GM12878 (cell line): ENCODE measurements at regions not wholly inside any gene's neighbourhood (a gene's known extent, or its start where the extent isn't known, plus 50 kb on each side); places are given as distances from the start of the nearest gene placed in this dataset.

Source experiments
- ATF7 ChIP-seq: fragments of 450-650 bp; IDR thresholded peaks from 2 replicates; pipeline ENCODE4 v1.6.1; 2016; ENCODE audit warnings: low read depth, mild to moderate bottlenecking
- BHLHE40 ChIP-seq, 2 experiments: fragments of 450-650 bp in 1 of 2; IDR thresholded peaks; 2 replicates each; pipeline ENCODE4 v1.6.1; 2011 to 2017; ENCODE audit warnings: low read depth in 2 of 2, borderline replicate concordance in 1 of 2, improper control_type of control experiment in 1 of 2, low read length in 1 of 2, mild to moderate bottlenecking in 1 of 2
- BMI1 ChIP-seq: fragments of 450-650 bp; IDR thresholded peaks from 2 replicates; pipeline ENCODE4 v1.6.1; 2016; ENCODE audit warnings: mild to moderate bottlenecking, moderate library complexity, borderline replicate concordance
- CBFB ChIP-seq: IDR thresholded peaks from 2 replicates; pipeline ENCODE4 v1.6.1; 2016; ENCODE audit warnings: antibody characterized with exemption, low read depth
- DPF2 ChIP-seq: fragments of 450-650 bp; IDR thresholded peaks from 2 replicates; pipeline ENCODE4 v1.6.1; 2017; ENCODE audit warnings: mild to moderate bottlenecking
- IKZF2 ChIP-seq, 2 experiments: fragments of 450-650 bp; IDR thresholded peaks; 2 replicates each; pipeline ENCODE4 v1.6.1; 2017; ENCODE audit warnings: mild to moderate bottlenecking in 2 of 2, moderate library complexity in 2 of 2
- JUND ChIP-seq: IDR thresholded peaks from 2 replicates; pipeline ENCODE4 v1.6.1; 2012; ENCODE audit warnings: low read depth, mild to moderate bottlenecking, low read length, improper control_type of control experiment, moderate library complexity
- KLF5 ChIP-seq: fragments of 450-650 bp; IDR thresholded peaks from 2 replicates; pipeline ENCODE4 v1.6.1; 2014; ENCODE audit warnings: mild to moderate bottlenecking; ENCODE audit not compliant: partially characterized antibody
- LARP7 ChIP-seq: fragments of 450-650 bp; IDR thresholded peaks from 2 replicates; pipeline ENCODE4 v1.6.1; 2017; ENCODE audit warnings: mild to moderate bottlenecking
- MTA3 ChIP-seq: IDR thresholded peaks from 2 replicates; pipeline ENCODE4 v1.6.1; 2012; ENCODE audit warnings: low read length, inconsistent platforms, borderline replicate concordance
- NRF1 ChIP-seq: conservative IDR thresholded peaks from 2 replicates; pipeline ENCODE4 v1.6.1; 2011; ENCODE audit warnings: mild to moderate bottlenecking, low read depth, low read length, improper control_type of control experiment
- PAX5 ChIP-seq: IDR thresholded peaks from 2 replicates; pipeline ENCODE4 v1.6.1; 2011; ENCODE audit warnings: low read depth, low read length, borderline replicate concordance
- POLR2A ChIP-seq: IDR thresholded peaks from 2 replicates; pipeline ENCODE4 v1.6.1; 2011; ENCODE audit warnings: low read depth, mild to moderate bottlenecking, low read length
- POU2F2 ChIP-seq: IDR thresholded peaks from 3 replicates; pipeline ENCODE4 v1.6.1; 2011; ENCODE audit warnings: low read depth, mild to moderate bottlenecking, low read length, borderline replicate concordance
- RBBP5 ChIP-seq: fragments of 200-600 bp; sonication (generic); conservative IDR thresholded peaks from 2 replicates; pipeline ENCODE4 v1.6.1; 2016
- RCOR1 ChIP-seq: conservative IDR thresholded peaks from 2 replicates; pipeline ENCODE4 v1.6.1; 2012; ENCODE audit warnings: low read depth, low read length, improper control_type of control experiment
- SKIL ChIP-seq: fragments of 450-650 bp; IDR thresholded peaks from 2 replicates; pipeline ENCODE4 v1.6.1; 2017; ENCODE audit warnings: mild to moderate bottlenecking, low read depth, inconsistent platforms; ENCODE audit not compliant: poor library complexity, severe bottlenecking
- ZNF687 ChIP-seq: fragments of 450-650 bp; IDR thresholded peaks from 2 replicates; pipeline ENCODE4 v1.6.1; 2017; ENCODE audit warnings: mild to moderate bottlenecking, moderate library complexity
- TF ChIP-seq, protein P1 (sequence below): fragments of 450-650 bp; IDR thresholded peaks from 2 replicates; pipeline ENCODE4 v1.6.1; 2018; ENCODE audit warnings: mild to moderate bottlenecking, low read depth, moderate library complexity; ENCODE audit not compliant: partially characterized antibody
- TF ChIP-seq, protein P2 (sequence below): IDR thresholded peaks from 2 replicates; pipeline ENCODE4 v1.6.1; 2012; ENCODE audit warnings: low read depth, low read length, improper control_type of control experiment

- peak; percentile 97 for TF ChIP-seq ZNF687
- no peak for TF ChIP-seq NRF1
- peak; percentile 78; the same call in 2 of the 3 replicates for TF ChIP-seq POU2F2
- peak; percentile 62; the same call in 1 of the 2 replicates for TF ChIP-seq JUND
- TF ChIP-seq PAX5 = peak; percentile 88
- peak; percentile 99 for TF ChIP-seq IKZF2 (IDR thresholded peaks at IDR 0.05)
- peak; percentile 96 for TF ChIP-seq ATF7
- peak; percentile 99 for TF ChIP-seq DPF2
- TF ChIP-seq, protein P1, sequence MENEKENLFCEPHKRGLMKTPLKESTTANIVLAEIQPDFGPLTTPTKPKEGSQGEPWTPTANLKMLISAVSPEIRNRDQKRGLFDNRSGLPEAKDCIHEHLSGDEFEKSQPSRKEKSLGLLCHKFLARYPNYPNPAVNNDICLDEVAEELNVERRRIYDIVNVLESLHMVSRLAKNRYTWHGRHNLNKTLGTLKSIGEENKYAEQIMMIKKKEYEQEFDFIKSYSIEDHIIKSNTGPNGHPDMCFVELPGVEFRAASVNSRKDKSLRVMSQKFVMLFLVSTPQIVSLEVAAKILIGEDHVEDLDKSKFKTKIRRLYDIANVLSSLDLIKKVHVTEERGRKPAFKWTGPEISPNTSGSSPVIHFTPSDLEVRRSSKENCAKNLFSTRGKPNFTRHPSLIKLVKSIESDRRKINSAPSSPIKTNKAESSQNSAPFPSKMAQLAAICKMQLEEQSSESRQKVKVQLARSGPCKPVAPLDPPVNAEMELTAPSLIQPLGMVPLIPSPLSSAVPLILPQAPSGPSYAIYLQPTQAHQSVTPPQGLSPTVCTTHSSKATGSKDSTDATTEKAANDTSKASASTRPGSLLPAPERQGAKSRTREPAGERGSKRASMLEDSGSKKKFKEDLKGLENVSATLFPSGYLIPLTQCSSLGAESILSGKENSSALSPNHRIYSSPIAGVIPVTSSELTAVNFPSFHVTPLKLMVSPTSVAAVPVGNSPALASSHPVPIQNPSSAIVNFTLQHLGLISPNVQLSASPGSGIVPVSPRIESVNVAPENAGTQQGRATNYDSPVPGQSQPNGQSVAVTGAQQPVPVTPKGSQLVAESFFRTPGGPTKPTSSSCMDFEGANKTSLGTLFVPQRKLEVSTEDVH = peak; percentile 39
- peak; percentile 37; the same call in 1 of the 2 replicates for TF ChIP-seq RCOR1
- peak; percentile 96 for TF ChIP-seq SKIL
- peak; percentile 66 to 71 for TF ChIP-seq BHLHE40 (IDR thresholded peaks at IDR 0.05; ENCODE audit: borderline replicate concordance in 1 of 2, low read depth in 2 of 2, low read length in 1 of 2)
- TF ChIP-seq CBFB = peak; percentile 93
- TF ChIP-seq MTA3 = no peak
- 0 out of 2 replicates have a peak, but pooled peaks have one; percentile 47 for TF ChIP-seq RBBP5
- TF ChIP-seq LARP7 = 0 out of 2 replicates have a peak, but pooled peaks have one; percentile 64
- peak; percentile 96 for TF ChIP-seq KLF5
- TF ChIP-seq BMI1 = peak; percentile 80; the same call in 1 of the 2 replicates
- TF ChIP-seq, protein P2, sequence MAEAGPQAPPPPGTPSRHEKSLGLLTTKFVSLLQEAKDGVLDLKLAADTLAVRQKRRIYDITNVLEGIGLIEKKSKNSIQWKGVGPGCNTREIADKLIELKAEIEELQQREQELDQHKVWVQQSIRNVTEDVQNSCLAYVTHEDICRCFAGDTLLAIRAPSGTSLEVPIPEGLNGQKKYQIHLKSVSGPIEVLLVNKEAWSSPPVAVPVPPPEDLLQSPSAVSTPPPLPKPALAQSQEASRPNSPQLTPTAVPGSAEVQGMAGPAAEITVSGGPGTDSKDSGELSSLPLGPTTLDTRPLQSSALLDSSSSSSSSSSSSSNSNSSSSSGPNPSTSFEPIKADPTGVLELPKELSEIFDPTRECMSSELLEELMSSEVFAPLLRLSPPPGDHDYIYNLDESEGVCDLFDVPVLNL = no peak
- TF ChIP-seq POLR2A = peak; percentile 76
Measured at GRCh38 chr9:124197177-124198095, 60.3 kb upstream of the NEK6 start (continued).
